GM13976 (cell line): ENCODE measurements at regions not wholly inside any gene's neighbourhood (a gene's known extent, or its start where the extent isn't known, plus 50 kb on each side); places are given as distances from the start of the nearest gene placed in this dataset.

ENCODE experiments used
- DNase-seq: peaks from one replicate; pipeline ENCODE4 v3.0.0; 2012; ENCODE audit warnings: low spot score
- CTCF ChIP-seq: IDR thresholded peaks from 2 replicates; pipeline ENCODE4 v1.5.1; 2012; ENCODE audit warnings: borderline replicate concordance, mild to moderate bottlenecking; ENCODE audit not compliant: insufficient read depth; ENCODE audit errors: extremely low read depth, missing control alignments, control extremely low read depth
- in situ Hi-C: fragments of 300-500 bp; cut with MboI; formaldehyde crosslinking; loops from one replicate; pipeline ENCODE4 v1.12.0; 2022; ENCODE audit warnings: low sequenced_read_pairs, mixed read lengths, inconsistent platforms; ENCODE audit not compliant: unreplicated experiment

DNA sequence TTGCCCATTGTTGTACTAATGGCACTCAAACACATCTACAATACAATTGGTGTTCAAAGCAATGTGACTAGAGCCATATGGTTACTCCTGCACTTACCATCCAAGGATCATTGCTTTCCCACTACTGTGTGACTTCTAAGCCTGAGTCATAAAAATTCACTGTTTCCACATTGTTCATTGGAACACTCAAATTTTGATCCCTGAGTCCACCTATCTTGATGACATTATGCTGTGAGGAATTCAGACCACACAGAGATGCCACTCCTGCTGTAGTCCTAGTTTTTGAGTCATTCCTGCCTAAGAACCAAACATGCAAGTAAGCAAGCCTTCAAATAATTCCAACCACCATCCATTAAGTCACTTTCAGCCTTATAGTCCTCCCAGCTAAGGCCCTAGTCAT, 176.2 kb downstream of the EFHB start:
- DNase-seq: no peak
- in situ Hi-C loops: no loop called here
- no peak for TF ChIP-seq CTCF

- TF ChIP-seq CTCF: no peak
- in situ Hi-C loops: no loop called here
- no peak for DNase-seq
These were observed 184.5 kb downstream of the EFHB start for GRCh38 chr3:19749448-19750017.

DNA sequence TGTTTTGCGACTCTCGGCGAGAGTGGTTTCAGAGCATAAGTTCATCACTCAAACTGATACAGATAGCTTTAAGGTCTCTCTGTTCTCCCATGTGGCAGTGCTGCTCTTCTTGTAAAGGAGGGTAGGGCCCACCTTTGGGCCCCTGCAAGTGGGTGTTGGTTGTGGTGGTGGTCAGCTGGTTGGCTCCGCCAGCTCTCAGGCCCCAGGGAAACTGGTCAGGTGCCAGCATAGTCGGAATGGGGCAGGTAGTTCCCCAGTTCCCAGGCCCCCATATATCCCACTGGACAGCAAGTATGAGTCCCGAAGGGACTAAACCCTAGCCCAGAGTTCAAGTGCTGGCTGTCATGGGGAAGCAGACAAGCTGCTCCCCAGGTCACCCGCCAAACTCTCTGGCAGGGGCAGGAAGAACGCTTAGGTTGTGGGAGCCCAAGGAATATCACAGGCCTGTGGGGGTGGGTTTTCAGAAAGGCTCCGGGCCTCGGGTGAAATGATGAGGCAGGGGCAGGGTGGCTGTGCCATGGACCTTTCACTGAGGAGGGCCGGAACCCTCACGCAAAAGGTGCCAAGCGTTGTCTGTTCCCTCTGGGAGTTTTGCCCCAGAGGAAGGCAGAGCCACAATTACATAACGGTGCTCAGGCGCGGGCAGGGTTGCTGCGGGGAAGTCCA, 185.1 kb downstream of the EFHB start:
- no peak for TF ChIP-seq CTCF
- DNase-seq: no peak
- in situ Hi-C loops: no loop called here

- DNase-seq: no peak
- no peak for TF ChIP-seq CTCF
- in situ Hi-C loops: no loop called here
These were observed 190.0 kb downstream of the EFHB start for GRCh38 chr3:19744047-19744446.

DNA sequence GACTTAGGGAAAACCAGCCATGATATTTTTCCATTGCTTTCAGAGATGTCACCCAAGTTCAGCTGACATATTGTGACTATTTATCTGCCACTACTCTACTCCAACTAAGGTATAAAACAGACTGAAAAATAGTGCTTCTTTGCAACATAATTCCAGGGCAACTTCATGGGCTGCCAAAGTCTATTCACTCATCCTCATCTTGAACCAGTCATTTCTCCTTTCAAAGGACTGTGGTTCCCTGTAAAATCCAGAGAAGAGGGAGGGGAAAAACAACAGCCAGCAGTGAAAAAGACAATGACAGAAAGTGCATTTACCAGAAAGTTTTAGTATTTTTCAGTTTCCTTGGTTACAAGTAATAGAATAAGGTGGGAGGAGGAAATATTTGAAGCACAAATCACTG, 191.1 kb downstream of the EFHB start:
- in situ Hi-C loops: no loop called here
- no peak for DNase-seq
- TF ChIP-seq CTCF: no peak

DNA sequence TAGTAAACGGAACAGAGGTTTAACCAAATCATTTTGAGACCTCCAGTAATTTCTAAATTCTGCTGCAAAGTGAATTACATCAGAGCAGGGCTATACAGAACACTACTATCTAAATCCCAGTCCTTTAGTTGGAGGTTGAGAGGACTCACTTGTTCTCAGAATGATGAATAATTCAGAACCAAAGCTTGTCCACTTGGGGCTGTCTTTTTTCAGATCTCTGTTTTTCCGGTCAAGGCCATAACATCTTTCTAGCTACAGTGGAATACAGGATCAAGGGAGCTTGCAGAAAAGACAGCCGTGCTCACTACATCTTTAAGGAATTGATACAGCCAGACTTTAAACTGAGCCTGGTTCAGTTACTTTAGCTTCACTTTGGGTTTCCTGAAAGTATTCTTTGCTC, 194.5 kb downstream of the EFHB start:
- in situ Hi-C loops: no loop called here
- no peak for DNase-seq
- no peak for TF ChIP-seq CTCF
